ENCODE measurements at regions not wholly inside any gene's neighbourhood (a gene's known extent, or its start where the extent isn't known, plus 50 kb on each side); places are given as distances from the start of the nearest gene placed in this dataset.
"Not testable (repeated sequence)": the region's sequence is repeated elsewhere in the genome, so short reads cannot be mapped to it uniquely, and the experiment has no call there.

DNA sequence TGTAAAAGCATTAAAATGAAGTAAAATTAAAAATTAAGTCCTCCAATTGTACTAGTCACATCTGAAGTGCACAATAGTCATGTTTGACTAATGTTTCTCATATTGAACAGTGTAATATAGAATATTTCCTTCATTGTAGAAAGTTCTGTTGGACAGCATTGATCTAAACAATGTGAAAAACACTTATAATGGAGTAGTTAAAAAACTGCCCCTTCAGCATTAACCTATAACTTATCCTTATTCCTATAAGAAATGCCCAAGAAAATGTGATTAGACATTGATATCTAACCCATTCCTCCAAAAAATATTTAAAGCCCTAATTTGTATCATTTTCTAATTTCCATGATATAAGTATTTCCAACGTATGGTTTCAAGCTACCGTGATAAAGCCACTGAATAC, 210.7 kb downstream of the RASSF9 start:
- Histone ChIP-seq H3K27me3 (no peaks in the 10 kb centered on the region), H3K9me3 (no peaks in the 10 kb centered on the region), H3K36me3 (no peaks in the 10 kb centered on the region), H3K27ac (peak overlapping the region in 4 of 12 donors; percentile 13 to 35 (median 20)), H3K4me3 (no peak overlapping the region), H3K4me1 (peaks cover 0 to 16% (median 0%) of the 10 kb centered on the region in 12 donors)
- WGBS, 4 donors, result 47 to 71% (median 59%) methylated on average over 2 of the region's 2 CpGs
- intact Hi-C loops (cut with DNase I), result no loop called here
- DNase-seq (no peak), ATAC-seq (no peak)
- no peak for TF ChIP-seq POLR2A (IDR thresholded peaks at IDR 0.05)
- TF ChIP-seq, protein P1, sequence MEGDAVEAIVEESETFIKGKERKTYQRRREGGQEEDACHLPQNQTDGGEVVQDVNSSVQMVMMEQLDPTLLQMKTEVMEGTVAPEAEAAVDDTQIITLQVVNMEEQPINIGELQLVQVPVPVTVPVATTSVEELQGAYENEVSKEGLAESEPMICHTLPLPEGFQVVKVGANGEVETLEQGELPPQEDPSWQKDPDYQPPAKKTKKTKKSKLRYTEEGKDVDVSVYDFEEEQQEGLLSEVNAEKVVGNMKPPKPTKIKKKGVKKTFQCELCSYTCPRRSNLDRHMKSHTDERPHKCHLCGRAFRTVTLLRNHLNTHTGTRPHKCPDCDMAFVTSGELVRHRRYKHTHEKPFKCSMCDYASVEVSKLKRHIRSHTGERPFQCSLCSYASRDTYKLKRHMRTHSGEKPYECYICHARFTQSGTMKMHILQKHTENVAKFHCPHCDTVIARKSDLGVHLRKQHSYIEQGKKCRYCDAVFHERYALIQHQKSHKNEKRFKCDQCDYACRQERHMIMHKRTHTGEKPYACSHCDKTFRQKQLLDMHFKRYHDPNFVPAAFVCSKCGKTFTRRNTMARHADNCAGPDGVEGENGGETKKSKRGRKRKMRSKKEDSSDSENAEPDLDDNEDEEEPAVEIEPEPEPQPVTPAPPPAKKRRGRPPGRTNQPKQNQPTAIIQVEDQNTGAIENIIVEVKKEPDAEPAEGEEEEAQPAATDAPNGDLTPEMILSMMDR (IDR thresholded peaks at IDR 0.05), result no peak

DNA sequence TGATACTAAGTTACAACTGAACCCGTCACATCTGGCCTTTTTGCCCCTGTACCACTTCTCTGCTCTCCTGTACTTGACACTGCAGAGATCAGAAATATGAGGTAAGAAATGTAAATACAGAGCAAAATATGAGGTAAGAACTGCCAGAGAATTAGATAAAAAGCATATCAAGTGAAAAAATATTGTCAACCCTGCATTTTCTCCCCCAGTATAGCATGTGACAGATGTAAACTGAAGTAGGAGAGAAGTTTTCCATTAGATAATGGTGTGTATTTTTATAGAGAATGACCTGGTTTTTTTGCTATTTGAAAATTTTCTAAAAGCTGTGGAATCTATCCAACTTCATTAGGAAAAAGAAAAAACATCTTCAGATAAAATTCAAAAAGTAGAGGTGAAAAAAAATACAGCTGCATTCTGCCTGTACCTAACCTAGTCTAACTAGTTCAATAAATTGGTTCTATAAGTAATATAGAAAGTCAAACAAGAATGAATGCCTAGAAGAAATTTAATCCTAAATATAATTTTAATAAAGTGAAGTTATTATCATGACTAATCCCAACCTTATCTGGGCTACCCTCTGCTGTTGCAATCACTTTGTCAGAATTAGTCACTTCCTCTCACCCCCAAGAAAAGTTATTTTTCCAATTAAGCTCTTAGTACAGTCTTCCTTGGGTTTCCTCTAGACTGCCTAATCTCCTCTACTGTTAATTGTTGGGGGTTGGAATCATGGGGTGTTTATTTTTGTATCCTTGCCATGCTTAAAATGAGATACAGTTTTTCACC, 210.0 kb downstream of the RASSF9 start:
- intact Hi-C loops (cut with DNase I), result no loop called here
- Histone ChIP-seq H3K36me3 (no peaks in the 10 kb centered on the region), H3K9me3 (no peaks in the 10 kb centered on the region), H3K4me3 (no peak overlapping the region), H3K4me1 (peaks cover 0 to 16% (median 0%) of the 10 kb centered on the region in 12 donors), H3K27me3 (no peaks in the 10 kb centered on the region), H3K27ac (peak overlapping the region in 7 of 12 donors; percentile 2 to 35 (median 16))
- ATAC-seq (peak in 3 of 4 donors; percentile 68 to 99 (median 86)), DNase-seq (no peak)
- 90 to 95% (median 94%) methylated on average over 1 of the region's 1 CpG for WGBS, 4 donors
- no peak for TF ChIP-seq POLR2A (IDR thresholded peaks at IDR 0.05)
- TF ChIP-seq, protein P1 (IDR thresholded peaks at IDR 0.05), result no peak

GRCh38 chr12:85626784-85627171, 209.4 kb downstream of the RASSF9 start:
- DNase-seq (no peak), ATAC-seq (peak in 1 of 4 donors; percentile 81)
- Histone ChIP-seq H3K4me3 (no peak overlapping the region), H3K4me1 (peaks cover 0 to 16% (median 0%) of the 10 kb centered on the region in 12 donors), H3K27me3 (no peaks in the 10 kb centered on the region), H3K36me3 (no peaks in the 10 kb centered on the region), H3K9me3 (no peaks in the 10 kb centered on the region), H3K27ac (peak overlapping the region in 5 of 12 donors; percentile 1 to 16 (median 15))
- intact Hi-C loops (cut with DNase I), result no loop called here
- WGBS, 4 donors, result 59 to 69% (median 63%) methylated on average over 1 of the region's 1 CpG
- TF ChIP-seq POLR2A (IDR thresholded peaks at IDR 0.05), result no peak
- TF ChIP-seq, protein P1 (IDR thresholded peaks at IDR 0.05), result no peak

DNA sequence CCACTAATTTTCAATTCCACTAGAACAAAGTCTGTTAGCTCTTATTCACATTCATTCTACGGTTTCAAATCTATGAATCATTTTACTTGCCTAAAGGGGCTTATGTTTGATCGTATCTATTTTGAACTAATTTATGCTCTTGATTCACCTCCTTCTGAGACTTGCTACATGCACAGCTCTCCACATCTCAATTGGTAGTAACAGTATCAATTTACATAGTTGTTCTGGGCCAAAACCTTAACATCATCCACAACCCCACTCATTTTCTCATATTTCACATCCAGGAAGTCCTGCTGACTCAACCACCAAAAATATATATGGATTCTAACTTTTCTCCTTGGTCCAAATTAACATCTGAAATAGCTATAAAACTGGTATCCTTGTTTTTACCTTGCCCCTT, 208.6 kb downstream of the RASSF9 start:
- 89 to 92% (median 90%) methylated on average over 2 of the region's 2 CpGs for WGBS, 4 donors
- intact Hi-C loops (cut with DNase I), result no loop called here
- peaks cover 0 to 16% (median 0%) of the 10 kb centered on the region in 12 donors for H3K4me1 ChIP-seq
- DNase-seq, result no peak
- H3K27me3 ChIP-seq, result no peaks in the 10 kb centered on the region
- TF ChIP-seq, protein P1 (IDR thresholded peaks at IDR 0.05), result no peak
- no peak for TF ChIP-seq POLR2A (IDR thresholded peaks at IDR 0.05)
- H3K9me3 ChIP-seq, result no peaks in the 10 kb centered on the region
- H3K27ac ChIP-seq, result no peak overlapping the region
- no peak for ATAC-seq
- H3K4me3 ChIP-seq, result no peak overlapping the region
- H3K36me3 ChIP-seq, result no peaks in the 10 kb centered on the region

DNA sequence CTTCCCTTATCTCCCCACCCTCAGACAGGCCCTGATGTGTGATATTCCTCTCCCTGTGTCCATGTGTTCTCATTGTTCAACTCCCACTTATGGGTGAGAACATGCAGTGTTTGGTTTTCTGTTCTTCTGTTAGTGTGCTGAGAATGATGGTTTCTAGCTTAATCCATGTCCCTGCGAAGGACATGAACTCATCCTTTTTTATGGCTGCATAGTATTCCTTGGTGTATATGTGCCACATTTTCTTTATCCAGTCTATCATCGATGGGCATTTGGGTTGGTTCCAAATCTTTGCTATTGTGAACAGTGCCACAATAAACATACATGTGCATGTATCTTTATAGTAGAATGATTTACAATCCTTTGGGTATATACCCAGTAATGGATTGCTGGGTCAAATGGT, 207.6 kb downstream of the RASSF9 start:
- WGBS, 4 donors, result 89 to 97% (median 94%) methylated on average over 2 of the region's 2 CpGs

More for the DNA sequence above, 207.6 kb downstream of the RASSF9 start:
- intact Hi-C loops (cut with DNase I); DNase-seq; H3K9me3 ChIP-seq; ATAC-seq; H3K36me3 ChIP-seq; H3K27ac ChIP-seq; H3K27me3 ChIP-seq; H3K4me3 ChIP-seq: not testable (repeated sequence)
- peaks cover 0 to 16% (median 0%) of the 10 kb centered on the region in 12 donors for H3K4me1 ChIP-seq
